Glutamatergic neuron (in vitro differentiated cells): ENCODE measurements at regions not wholly inside any gene's neighbourhood (a gene's known extent, or its start where the extent isn't known, plus 50 kb on each side); places are given as distances from the start of the nearest gene placed in this dataset.

Experiments
- DNase-seq: peaks from one replicate; pipeline ENCODE4 v3.0.0; 2022
- H3K27ac Mint-ChIP-seq: one replicate; pipeline ENCODE4 v1.8.0; 2020; ENCODE audit warnings: mild to moderate bottlenecking, mixed read lengths, inconsistent platforms; ENCODE audit not compliant: unreplicated experiment
- H3K27me3 Mint-ChIP-seq: one replicate; pipeline ENCODE4 v1.8.0; 2020; ENCODE audit warnings: mild to moderate bottlenecking, moderate library complexity, mixed read lengths, inconsistent platforms; ENCODE audit not compliant: unreplicated experiment
- H3K36me3 Mint-ChIP-seq: one replicate; pipeline ENCODE4 v1.8.0; 2020; ENCODE audit warnings: mild to moderate bottlenecking, mixed read lengths, inconsistent platforms; ENCODE audit not compliant: unreplicated experiment
- H3K4me1 Mint-ChIP-seq: one replicate; pipeline ENCODE4 v1.8.0; 2020; ENCODE audit warnings: mild to moderate bottlenecking, low read depth, mixed read lengths, inconsistent platforms; ENCODE audit not compliant: unreplicated experiment
- H3K4me3 Mint-ChIP-seq: one replicate; pipeline ENCODE4 v1.8.0; 2020; ENCODE audit warnings: mild to moderate bottlenecking, mixed read lengths, inconsistent platforms; ENCODE audit not compliant: unreplicated experiment
- H3K9me3 Mint-ChIP-seq: one replicate; pipeline ENCODE4 v1.8.0; 2020; ENCODE audit warnings: mild to moderate bottlenecking, moderate library complexity, mixed read lengths, inconsistent platforms; ENCODE audit not compliant: unreplicated experiment
- CTCF ChIP-seq: fragments of 200-600 bp; sonication (generic); IDR thresholded peaks from one replicate; pipeline ENCODE4 v1.5.0; 2021; ENCODE audit not compliant: partially characterized antibody, unreplicated experiment

- no peaks in the 10 kb centered on the region for H3K27me3 Mint-ChIP-seq
- TF ChIP-seq CTCF, result no peak
- H3K36me3 Mint-ChIP-seq, result no peaks in the 10 kb centered on the region
- H3K4me1 Mint-ChIP-seq, result peaks cover 3% of the 10 kb centered on the region
- DNase-seq, result no peak
- H3K4me3 Mint-ChIP-seq, result no peak overlapping the region
- H3K9me3 Mint-ChIP-seq, result no peaks in the 10 kb centered on the region
- H3K27ac Mint-ChIP-seq, result no peak overlapping the region
Observed at GRCh38 chr4:126435491-126435890, 1120.7 kb downstream of the FAT4 start.

GRCh38 chr4:126440297-126440696 lies 1125.5 kb downstream of the FAT4 start:
- TF ChIP-seq CTCF, result no peak
- Mint-ChIP-seq H3K27me3 (no peaks in the 10 kb centered on the region), H3K4me3 (no peak overlapping the region), H3K9me3 (no peaks in the 10 kb centered on the region), H3K36me3 (no peaks in the 10 kb centered on the region), H3K4me1 (peaks cover 3% of the 10 kb centered on the region), H3K27ac (no peak overlapping the region)
- no peak for DNase-seq

- H3K27ac Mint-ChIP-seq, result no peak overlapping the region
- DNase-seq, result no peak
- H3K4me3 Mint-ChIP-seq, result no peak overlapping the region
- no peak for TF ChIP-seq CTCF
- H3K27me3 Mint-ChIP-seq, result no peaks in the 10 kb centered on the region
- H3K36me3 Mint-ChIP-seq, result no peaks in the 10 kb centered on the region
- peaks cover 3% of the 10 kb centered on the region for H3K4me1 Mint-ChIP-seq
- no peaks in the 10 kb centered on the region for H3K9me3 Mint-ChIP-seq
Observed at GRCh38 chr4:126441173-126442035, 1126.6 kb downstream of the FAT4 start.

GRCh38 chr4:126445596-126445995 lies 1130.8 kb downstream of the FAT4 start:
- Mint-ChIP-seq H3K4me1 (peaks cover 6% of the 10 kb centered on the region), H3K9me3 (peaks cover 5% of the 10 kb centered on the region), H3K4me3 (no peak overlapping the region), H3K27ac (no peak overlapping the region), H3K36me3 (no peaks in the 10 kb centered on the region), H3K27me3 (peaks cover 6% of the 10 kb centered on the region)
- no peak for TF ChIP-seq CTCF
- no peak for DNase-seq

GRCh38 chr4:126446917-126447316 lies 1132.2 kb downstream of the FAT4 start:
- peaks cover 6% of the 10 kb centered on the region for H3K4me1 Mint-ChIP-seq
- H3K9me3 Mint-ChIP-seq, result peaks cover 5% of the 10 kb centered on the region
- no peak overlapping the region for H3K4me3 Mint-ChIP-seq
- DNase-seq, result no peak
- H3K36me3 Mint-ChIP-seq, result no peaks in the 10 kb centered on the region
- no peak for TF ChIP-seq CTCF
- H3K27me3 Mint-ChIP-seq, result peaks cover 6% of the 10 kb centered on the region
- no peak overlapping the region for H3K27ac Mint-ChIP-seq
